RWPE2 (cell line): ENCODE measurements at regions not wholly inside any gene's neighbourhood (a gene's known extent, or its start where the extent isn't known, plus 50 kb on each side); places are given as distances from the start of the nearest gene placed in this dataset.

Experiments used
- ATAC-seq: fragments of 200-7000 bp; cut with Tn5 transposase; 3 replicates; pipeline ENCODE4 v1.9.1; 2021; ENCODE audit warnings: low read depth
- DNase-seq: peaks from one replicate; pipeline ENCODE4 v3.0.0-alpha.2; 2020; ENCODE audit warnings: low spot score
- H3K27ac ChIP-seq: fragments of 450-650 bp; 2 replicates; pipeline ENCODE4 v1.5.1; 2017; ENCODE audit warnings: mild to moderate bottlenecking; ENCODE audit not compliant: poor library complexity, severe bottlenecking
- H3K27me3 ChIP-seq: fragments of 250-450 bp; sonication (Bioruptor Pico); 2 replicates; pipeline ENCODE4 v1.5.1; 2021; ENCODE audit warnings: mild to moderate bottlenecking, moderate library complexity; ENCODE audit not compliant: insufficient read depth, poor library complexity, severe bottlenecking
- H3K36me3 ChIP-seq: fragments of 250-450 bp; sonication (Bioruptor Pico); 2 replicates; pipeline ENCODE4 v1.5.1; 2020; ENCODE audit warnings: low read depth, mild to moderate bottlenecking, moderate library complexity
- H3K4me1 ChIP-seq: fragments of 250-450 bp; sonication (Bioruptor Pico); 2 replicates; pipeline ENCODE4 v1.5.1; 2021; ENCODE audit warnings: mild to moderate bottlenecking, moderate library complexity; ENCODE audit not compliant: insufficient read depth, poor library complexity, severe bottlenecking
- H3K4me3 ChIP-seq: fragments of 250-450 bp; sonication (Bioruptor Pico); 2 replicates; pipeline ENCODE4 v1.5.1; 2021; ENCODE audit warnings: mild to moderate bottlenecking, moderate library complexity; ENCODE audit not compliant: severe bottlenecking
- H3K9me3 ChIP-seq: fragments of 250-450 bp; sonication (Bioruptor Pico); 2 replicates; pipeline ENCODE4 v1.5.1; 2021; ENCODE audit warnings: mild to moderate bottlenecking, moderate library complexity; ENCODE audit not compliant: severe bottlenecking
- TF ChIP-seq, protein P1 (sequence below): fragments of 450-650 bp; IDR thresholded peaks from one replicate; pipeline ENCODE4 v1.5.1; 2017; ENCODE audit warnings: mild to moderate bottlenecking, moderate library complexity; ENCODE audit not compliant: poor library complexity, severe bottlenecking

DNA sequence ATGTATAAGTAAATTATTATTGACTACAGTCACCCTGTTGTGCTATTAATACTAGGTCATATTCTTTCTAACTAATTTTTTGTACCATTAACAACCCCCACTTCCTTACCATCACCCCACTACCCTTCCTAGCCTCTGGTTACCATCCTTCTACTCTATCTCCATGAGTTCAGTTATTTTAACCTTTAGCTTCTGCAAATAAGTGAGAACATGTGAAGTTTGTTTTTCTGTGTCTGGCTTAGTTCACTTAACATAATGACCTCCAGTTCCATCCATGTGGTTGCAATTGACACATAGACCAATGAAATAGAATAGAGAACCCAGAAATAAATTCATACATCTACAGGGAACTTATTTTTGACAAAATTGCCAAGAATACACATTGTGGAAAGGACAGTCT is 55.4 kb upstream of the CHRNB4 start:
- Histone ChIP-seq H3K4me3 (no peak overlapping the region), H3K27me3 (peaks cover 4% of the 10 kb centered on the region), H3K27ac (no peak overlapping the region), H3K36me3 (no peaks in the 10 kb centered on the region), H3K9me3 (no peaks in the 10 kb centered on the region), H3K4me1 (no peaks in the 10 kb centered on the region)
- DNase-seq (no peak), ATAC-seq (no peak)
- TF ChIP-seq, protein P1, sequence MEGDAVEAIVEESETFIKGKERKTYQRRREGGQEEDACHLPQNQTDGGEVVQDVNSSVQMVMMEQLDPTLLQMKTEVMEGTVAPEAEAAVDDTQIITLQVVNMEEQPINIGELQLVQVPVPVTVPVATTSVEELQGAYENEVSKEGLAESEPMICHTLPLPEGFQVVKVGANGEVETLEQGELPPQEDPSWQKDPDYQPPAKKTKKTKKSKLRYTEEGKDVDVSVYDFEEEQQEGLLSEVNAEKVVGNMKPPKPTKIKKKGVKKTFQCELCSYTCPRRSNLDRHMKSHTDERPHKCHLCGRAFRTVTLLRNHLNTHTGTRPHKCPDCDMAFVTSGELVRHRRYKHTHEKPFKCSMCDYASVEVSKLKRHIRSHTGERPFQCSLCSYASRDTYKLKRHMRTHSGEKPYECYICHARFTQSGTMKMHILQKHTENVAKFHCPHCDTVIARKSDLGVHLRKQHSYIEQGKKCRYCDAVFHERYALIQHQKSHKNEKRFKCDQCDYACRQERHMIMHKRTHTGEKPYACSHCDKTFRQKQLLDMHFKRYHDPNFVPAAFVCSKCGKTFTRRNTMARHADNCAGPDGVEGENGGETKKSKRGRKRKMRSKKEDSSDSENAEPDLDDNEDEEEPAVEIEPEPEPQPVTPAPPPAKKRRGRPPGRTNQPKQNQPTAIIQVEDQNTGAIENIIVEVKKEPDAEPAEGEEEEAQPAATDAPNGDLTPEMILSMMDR: no peak

- Histone ChIP-seq H3K9me3 (no peaks in the 10 kb centered on the region), H3K27me3 (peaks cover 4% of the 10 kb centered on the region), H3K27ac (no peak overlapping the region), H3K4me1 (no peaks in the 10 kb centered on the region), H3K4me3 (no peak overlapping the region), H3K36me3 (no peaks in the 10 kb centered on the region)
- TF ChIP-seq, protein P1: no peak
- ATAC-seq: no peak
- peak; percentile 38 for DNase-seq
Observed at GRCh38 chr15:78695854-78696253, 54.8 kb upstream of the CHRNB4 start.

- TF ChIP-seq, protein P1: no peak
- H3K27ac ChIP-seq: no peak overlapping the region
- no peaks in the 10 kb centered on the region for H3K9me3 ChIP-seq
- H3K27me3 ChIP-seq: peaks cover 4% of the 10 kb centered on the region
- ATAC-seq (no peak), DNase-seq (peak; percentile 14)
- H3K4me3 ChIP-seq: no peak overlapping the region
- H3K4me1 ChIP-seq: no peaks in the 10 kb centered on the region
- H3K36me3 ChIP-seq: no peaks in the 10 kb centered on the region
Observed at GRCh38 chr15:78695046-78695671, 54.1 kb upstream of the CHRNB4 start.

- TF ChIP-seq, protein P1: no peak
- H3K4me1 ChIP-seq: peaks cover 10% of the 10 kb centered on the region
- H3K4me3 ChIP-seq: no peak overlapping the region
- no peaks in the 10 kb centered on the region for H3K9me3 ChIP-seq
- ATAC-seq (peak; percentile 68), DNase-seq (peak; percentile 51)
- no peaks in the 10 kb centered on the region for H3K27me3 ChIP-seq
- no peaks in the 10 kb centered on the region for H3K36me3 ChIP-seq
- no peak overlapping the region for H3K27ac ChIP-seq
Observed at GRCh38 chr15:78691851-78692421, 50.9 kb upstream of the CHRNB4 start.
